Coronary artery (tissue), 2 donors: ENCODE measurements at regions not wholly inside any gene's neighbourhood (a gene's known extent, or its start where the extent isn't known, plus 50 kb on each side); places are given as distances from the start of the nearest gene placed in this dataset.

Source experiments
- DNase-seq: peaks from one replicate; pipeline ENCODE4 v3.0.0-alpha.2; 2017; ENCODE audit warnings: low spot score
- H3K27ac ChIP-seq, 2 donors: fragments of 200-600 bp; sonication (generic); one replicate each; pipeline ENCODE4 v1.5.1; 2016 to 2019
- H3K4me3 ChIP-seq: fragments of 200-600 bp; sonication (generic); 2 replicates; pipeline ENCODE4 v1.5.1; 2016; ENCODE audit warnings: mild to moderate bottlenecking, moderate library complexity
- TF ChIP-seq, protein P1 (sequence below): fragments of 200-600 bp; sonication (generic); IDR thresholded peaks from one replicate; pipeline ENCODE4 v1.5.1; 2019; ENCODE audit warnings: antibody characterized with exemption

DNA sequence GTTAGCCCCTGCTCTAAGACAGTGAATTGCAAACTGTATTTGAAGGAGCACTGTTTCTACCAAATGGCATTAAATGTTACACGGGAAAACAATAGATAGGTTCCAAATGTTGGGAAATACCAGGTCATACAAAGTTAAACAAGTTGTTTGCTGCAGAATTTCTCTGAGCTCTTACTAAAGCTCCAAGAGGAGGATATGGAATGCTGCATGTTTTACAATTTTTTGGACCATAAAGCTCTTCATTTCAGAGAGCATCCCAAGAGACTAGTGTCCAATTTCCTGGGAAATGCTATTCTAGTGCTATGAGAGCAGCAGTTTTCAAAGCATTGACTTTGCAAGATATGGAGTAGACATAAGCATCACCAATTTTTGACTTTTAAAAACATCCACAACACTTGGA, 155.6 kb upstream of the CCDC68 start:
- H3K27ac ChIP-seq, result no peak overlapping the region
- TF ChIP-seq, protein P1, sequence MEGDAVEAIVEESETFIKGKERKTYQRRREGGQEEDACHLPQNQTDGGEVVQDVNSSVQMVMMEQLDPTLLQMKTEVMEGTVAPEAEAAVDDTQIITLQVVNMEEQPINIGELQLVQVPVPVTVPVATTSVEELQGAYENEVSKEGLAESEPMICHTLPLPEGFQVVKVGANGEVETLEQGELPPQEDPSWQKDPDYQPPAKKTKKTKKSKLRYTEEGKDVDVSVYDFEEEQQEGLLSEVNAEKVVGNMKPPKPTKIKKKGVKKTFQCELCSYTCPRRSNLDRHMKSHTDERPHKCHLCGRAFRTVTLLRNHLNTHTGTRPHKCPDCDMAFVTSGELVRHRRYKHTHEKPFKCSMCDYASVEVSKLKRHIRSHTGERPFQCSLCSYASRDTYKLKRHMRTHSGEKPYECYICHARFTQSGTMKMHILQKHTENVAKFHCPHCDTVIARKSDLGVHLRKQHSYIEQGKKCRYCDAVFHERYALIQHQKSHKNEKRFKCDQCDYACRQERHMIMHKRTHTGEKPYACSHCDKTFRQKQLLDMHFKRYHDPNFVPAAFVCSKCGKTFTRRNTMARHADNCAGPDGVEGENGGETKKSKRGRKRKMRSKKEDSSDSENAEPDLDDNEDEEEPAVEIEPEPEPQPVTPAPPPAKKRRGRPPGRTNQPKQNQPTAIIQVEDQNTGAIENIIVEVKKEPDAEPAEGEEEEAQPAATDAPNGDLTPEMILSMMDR, result no peak
- DNase-seq, result no peak
- H3K4me3 ChIP-seq, result no peak overlapping the region

DNA sequence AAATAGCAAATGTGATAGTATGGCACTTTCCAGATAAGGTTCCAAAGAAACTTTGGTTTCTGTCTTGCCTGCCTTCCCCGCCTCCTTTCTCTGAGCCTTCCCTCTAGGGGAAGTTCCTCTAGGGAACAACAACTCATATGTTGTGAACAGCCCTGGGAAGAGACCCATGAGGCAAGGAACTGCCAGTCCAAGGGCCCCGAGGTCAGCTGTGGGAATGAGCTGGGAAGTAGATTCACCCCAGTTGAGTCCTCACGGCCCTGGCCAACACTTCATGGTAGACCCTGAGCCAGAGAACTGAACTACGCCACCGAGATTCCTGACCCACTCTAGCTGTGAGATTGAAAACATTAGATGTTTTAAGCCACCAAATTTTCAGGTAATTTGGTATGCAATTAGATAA, 154.5 kb upstream of the CCDC68 start:
- TF ChIP-seq, protein P1, result no peak

DNA sequence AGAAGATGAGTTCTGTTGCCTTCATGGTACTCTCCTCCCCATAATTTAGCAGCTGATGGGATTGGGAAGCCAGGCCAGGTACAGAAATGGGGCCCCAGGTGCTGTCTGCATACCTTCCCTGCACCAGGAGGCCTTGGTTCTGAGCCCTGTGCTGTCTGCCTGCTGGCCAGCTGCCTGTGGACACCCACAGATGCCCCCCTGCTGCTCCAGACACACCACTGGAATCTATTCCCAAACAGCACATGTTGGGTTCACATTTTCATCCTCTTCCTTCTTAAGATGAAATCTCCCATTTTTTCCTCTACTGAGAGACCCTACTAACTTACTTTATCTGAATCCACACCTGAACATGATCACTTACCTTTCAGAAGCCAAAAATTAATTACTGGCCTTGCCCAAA, 152.0 kb upstream of the CCDC68 start:
- Histone ChIP-seq H3K4me3 (no peak overlapping the region), H3K27ac (no peak overlapping the region)
- DNase-seq, result no peak
- TF ChIP-seq, protein P1, result no peak

More for the DNA sequence above, 154.5 kb upstream of the CCDC68 start:
- H3K27ac ChIP-seq, result no peak overlapping the region
- no peak overlapping the region for H3K4me3 ChIP-seq
- no peak for DNase-seq

DNA sequence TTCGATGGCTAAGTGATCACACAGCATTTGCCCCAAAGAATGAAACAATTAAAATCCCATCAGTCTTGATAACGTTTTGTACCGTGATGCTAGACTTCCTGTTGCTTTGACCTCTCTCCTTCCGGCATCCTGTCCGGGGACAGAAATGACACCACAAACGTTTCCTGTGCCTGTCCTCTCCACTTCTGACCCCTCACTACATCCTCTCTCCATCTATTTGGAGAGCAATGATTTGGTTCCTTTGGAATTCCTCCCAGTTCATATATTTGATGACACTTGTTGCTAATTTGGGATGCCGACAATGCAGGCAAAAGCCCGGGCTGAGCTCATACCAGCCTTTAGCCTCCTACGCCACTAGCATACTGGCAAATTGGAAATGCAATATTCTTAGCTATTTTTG, 151.2 kb upstream of the CCDC68 start:
- TF ChIP-seq, protein P1, result no peak
- no peak overlapping the region for H3K27ac ChIP-seq
- H3K4me3 ChIP-seq, result no peak overlapping the region
- DNase-seq, result no peak

DNA sequence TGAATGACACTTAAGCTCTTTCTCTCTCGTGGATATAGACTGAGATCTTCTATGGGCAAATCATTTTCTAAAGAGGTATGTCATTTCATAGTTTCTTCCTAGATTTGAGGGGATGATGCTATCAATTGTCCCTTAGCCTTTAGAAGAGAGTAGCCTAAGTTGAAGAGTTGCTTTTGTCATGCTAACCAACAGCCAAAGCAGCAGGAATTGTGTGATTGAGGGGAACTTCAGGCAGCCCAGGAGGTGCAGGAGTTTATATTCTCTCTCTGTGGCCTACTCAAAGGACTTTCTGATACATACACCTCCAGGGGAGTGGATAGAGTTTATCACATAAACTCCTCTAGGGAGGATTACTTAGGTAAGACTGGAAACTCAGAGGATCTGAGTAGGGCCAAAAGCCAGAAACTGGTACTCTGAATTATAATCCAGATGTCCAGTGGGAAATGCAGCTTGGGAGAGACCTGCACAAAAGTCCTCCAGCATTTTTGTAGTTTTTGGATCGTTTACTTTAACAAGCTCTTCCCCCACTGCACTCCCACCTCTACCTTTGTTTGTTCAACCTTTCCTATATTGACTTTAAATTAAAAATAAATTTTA, 150.7 kb upstream of the CCDC68 start:
- TF ChIP-seq, protein P1, result no peak
- no peak overlapping the region for H3K27ac ChIP-seq
- H3K4me3 ChIP-seq, result no peak overlapping the region
- no peak for DNase-seq

DNA sequence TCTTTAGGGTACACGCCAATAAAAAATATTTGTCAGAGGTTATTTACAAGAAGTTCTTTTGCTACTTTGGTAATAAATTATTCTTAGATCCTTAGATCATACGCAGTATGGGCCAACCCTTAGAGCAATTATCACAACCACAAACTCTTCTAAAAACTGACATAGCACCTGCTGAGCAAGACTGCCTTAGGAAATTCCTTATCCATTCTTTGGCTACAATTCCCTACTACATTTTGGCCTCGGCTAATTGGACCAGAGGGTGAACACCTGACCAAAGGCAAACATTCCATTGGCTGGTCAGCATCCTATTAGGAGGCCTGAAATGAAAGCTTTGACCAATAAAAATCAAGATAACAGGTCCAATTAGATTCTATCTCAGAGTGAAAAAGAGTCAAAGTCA, 147.6 kb upstream of the CCDC68 start:
- no peak overlapping the region for H3K4me3 ChIP-seq
- DNase-seq, result no peak
- no peak overlapping the region for H3K27ac ChIP-seq
- TF ChIP-seq, protein P1, result no peak

DNA sequence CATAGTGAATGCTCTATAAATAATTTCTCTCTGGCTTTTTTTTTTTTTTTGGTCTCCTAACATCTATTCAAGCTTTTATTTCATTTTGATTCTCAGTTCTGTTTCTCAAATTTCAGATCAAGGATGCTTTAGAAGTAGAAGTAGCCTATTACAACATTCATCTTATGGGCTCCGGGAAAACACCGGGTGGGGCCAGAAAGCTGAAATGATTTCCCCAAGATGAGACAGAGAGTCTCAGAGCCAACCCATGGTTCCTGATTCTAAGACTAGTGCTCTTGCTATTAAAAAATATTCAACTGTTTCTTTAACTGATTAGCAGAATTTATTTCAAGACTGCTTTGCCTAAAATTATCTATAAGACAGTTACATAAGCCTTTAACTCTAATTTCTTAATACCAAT, 147.2 kb upstream of the CCDC68 start:
- H3K27ac ChIP-seq, result no peak overlapping the region
- H3K4me3 ChIP-seq, result no peak overlapping the region
- TF ChIP-seq, protein P1, result no peak
- no peak for DNase-seq
